Kidney (tissue), 13 donors: ENCODE measurements at regions not wholly inside any gene's neighbourhood (a gene's known extent, or its start where the extent isn't known, plus 50 kb on each side); places are given as distances from the start of the nearest gene placed in this dataset.

Experiments
- DNase-seq, 5 donors: peaks; one replicate each; pipeline ENCODE4 v3.0.0-alpha.2; 2013 to 2020
- FAIRE-seq: peaks from 2 replicates; lab custom pipeline; 2012; peaks lifted over from hg19 to GRCh38; lab: Jason Lieb, UNC
- H3K27ac ChIP-seq, 2 donors: one replicate each; pipeline ENCODE4 v1.7.0; 2013; ENCODE audit warnings: low read depth in 2 of 2, low read length in 2 of 2, inconsistent platforms in 1 of 2
- H3K27me3 ChIP-seq: one replicate; pipeline ENCODE4 v1.7.1; 2013; ENCODE audit warnings: low read length, inconsistent platforms; ENCODE audit not compliant: control insufficient read depth, insufficient read depth
- H3K36me3 ChIP-seq, 3 donors: one replicate each; pipeline versions ENCODE4 v1.7.0 to v1.7.1; 2013; ENCODE audit warnings: low read length in 3 of 3, control low read depth in 1 of 3, inconsistent platforms in 1 of 3; ENCODE audit not compliant: insufficient read depth in 3 of 3, control insufficient read depth in 2 of 3
- H3K4me1 ChIP-seq, 3 donors: one replicate each; pipeline versions ENCODE4 v1.7.0 to v1.7.1; 2013; ENCODE audit warnings: low read length in 3 of 3, inconsistent platforms in 1 of 3, low read depth in 1 of 3; ENCODE audit not compliant: control insufficient read depth in 2 of 3, insufficient read depth in 2 of 3
- H3K4me3 ChIP-seq, 3 donors: one replicate each; pipeline versions ENCODE4 v1.7.0 to v1.8.1; 2013; ENCODE audit warnings: low read length in 3 of 3, control low read depth in 1 of 3, inconsistent platforms in 1 of 3
- H3K9ac ChIP-seq, 3 donors: one replicate each; pipeline versions ENCODE4 v1.7.0 to v1.7.1; 2013; ENCODE audit warnings: low read length in 3 of 3, control low read depth in 1 of 3, inconsistent platforms in 1 of 3
- H3K9me3 ChIP-seq, 3 donors: one replicate each; pipeline versions ENCODE4 v1.7.0 to v1.7.1; 2013; ENCODE audit warnings: low read length in 3 of 3, control low read depth in 1 of 3, inconsistent platforms in 1 of 3; ENCODE audit not compliant: control insufficient read depth in 2 of 3, insufficient read depth in 1 of 3
- intact Hi-C: fragments of 100-400 bp; cut with DNase I; formaldehyde crosslinking; loops from one replicate; pipeline ENCODE4 v1.11.1; 2022
- TF ChIP-seq, protein P1 (sequence below): IDR thresholded peaks from 3 replicates; pipeline ENCODE4 v1.5.1; 2012; ENCODE audit warnings: mild to moderate bottlenecking, moderate library complexity, borderline replicate concordance; ENCODE audit not compliant: insufficient read depth; ENCODE audit errors: extremely low read depth
- donor health status: control.
- donor health status: control.
- donor health status: control.
- donor health status: control.
- donor health status: control.
- donor health status: DM: yes; HTN: yes; CAD: no.
- donor health status: Normal renal cell carcinoma (clear cell type).

DNA sequence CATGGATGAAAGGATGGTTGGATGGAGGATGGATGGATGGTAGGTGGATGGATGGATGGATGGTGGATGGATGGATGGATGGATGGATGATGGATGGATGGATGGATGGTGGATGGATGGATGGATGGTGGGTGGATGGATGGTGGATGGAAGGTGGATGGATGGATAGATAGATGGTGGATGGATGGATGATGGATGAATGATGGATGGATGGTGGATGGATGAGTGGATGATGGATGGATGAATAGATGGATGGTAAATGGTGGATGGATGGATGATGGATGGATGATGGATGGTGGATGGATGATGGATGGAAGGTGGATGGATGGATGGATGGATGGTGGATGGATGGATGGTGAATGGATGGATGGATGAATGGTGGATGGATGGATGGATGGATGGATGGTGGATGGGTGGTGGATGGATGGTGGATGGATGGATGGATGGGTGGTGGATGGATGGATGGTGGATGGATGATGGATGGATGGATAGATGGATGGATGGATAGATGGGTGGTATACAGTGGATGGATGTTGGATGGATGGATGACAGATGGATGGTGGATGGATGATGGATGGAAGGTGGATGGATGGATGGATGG, 350.8 kb downstream of the BRD1 start:
- TF ChIP-seq, protein P1, sequence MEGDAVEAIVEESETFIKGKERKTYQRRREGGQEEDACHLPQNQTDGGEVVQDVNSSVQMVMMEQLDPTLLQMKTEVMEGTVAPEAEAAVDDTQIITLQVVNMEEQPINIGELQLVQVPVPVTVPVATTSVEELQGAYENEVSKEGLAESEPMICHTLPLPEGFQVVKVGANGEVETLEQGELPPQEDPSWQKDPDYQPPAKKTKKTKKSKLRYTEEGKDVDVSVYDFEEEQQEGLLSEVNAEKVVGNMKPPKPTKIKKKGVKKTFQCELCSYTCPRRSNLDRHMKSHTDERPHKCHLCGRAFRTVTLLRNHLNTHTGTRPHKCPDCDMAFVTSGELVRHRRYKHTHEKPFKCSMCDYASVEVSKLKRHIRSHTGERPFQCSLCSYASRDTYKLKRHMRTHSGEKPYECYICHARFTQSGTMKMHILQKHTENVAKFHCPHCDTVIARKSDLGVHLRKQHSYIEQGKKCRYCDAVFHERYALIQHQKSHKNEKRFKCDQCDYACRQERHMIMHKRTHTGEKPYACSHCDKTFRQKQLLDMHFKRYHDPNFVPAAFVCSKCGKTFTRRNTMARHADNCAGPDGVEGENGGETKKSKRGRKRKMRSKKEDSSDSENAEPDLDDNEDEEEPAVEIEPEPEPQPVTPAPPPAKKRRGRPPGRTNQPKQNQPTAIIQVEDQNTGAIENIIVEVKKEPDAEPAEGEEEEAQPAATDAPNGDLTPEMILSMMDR, result no peak
- intact Hi-C loops, result no loop called here
- Histone ChIP-seq H3K9ac (no peak overlapping the region), H3K27me3 (no peaks in the 10 kb centered on the region), H3K4me3 (no peak overlapping the region), H3K27ac (no peak overlapping the region), H3K36me3 (no peaks in the 10 kb centered on the region), H3K4me1 (no peaks in the 10 kb centered on the region), H3K9me3 (no peaks in the 10 kb centered on the region)
- FAIRE-seq (no peak), DNase-seq (no peak)

DNA sequence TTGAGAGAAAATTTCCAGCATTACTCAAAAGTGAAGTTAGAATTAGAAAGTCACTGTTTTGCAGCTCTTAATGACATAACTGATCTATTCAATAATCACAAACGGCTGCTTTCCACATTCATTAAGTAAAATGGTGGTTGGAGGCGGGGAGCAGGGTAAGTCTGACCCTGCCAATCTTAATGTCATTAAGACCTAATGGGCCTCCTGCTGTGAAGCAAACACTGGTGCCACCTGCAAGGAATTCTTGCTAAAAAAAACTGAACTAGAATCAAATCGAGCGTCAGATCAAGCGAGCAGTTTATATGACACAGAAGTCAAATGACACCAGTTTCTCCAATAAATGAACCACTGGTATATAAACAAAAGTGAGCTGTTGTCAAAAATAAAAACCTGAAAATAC, 351.5 kb downstream of the BRD1 start:
- no peaks in the 10 kb centered on the region for H3K27me3 ChIP-seq
- no peaks in the 10 kb centered on the region for H3K9me3 ChIP-seq
- no peaks in the 10 kb centered on the region for H3K36me3 ChIP-seq
- H3K4me1 ChIP-seq, result no peaks in the 10 kb centered on the region
- DNase-seq (no peak), FAIRE-seq (no peak)
- intact Hi-C loops, result no loop called here
- no peak overlapping the region for H3K9ac ChIP-seq
- H3K27ac ChIP-seq, result no peak overlapping the region
- TF ChIP-seq, protein P1, result no peak
- H3K4me3 ChIP-seq, result no peak overlapping the region

- no peak overlapping the region for H3K9ac ChIP-seq
- H3K4me3 ChIP-seq, result no peak overlapping the region
- H3K27ac ChIP-seq, result no peak overlapping the region
- H3K36me3 ChIP-seq, result no peaks in the 10 kb centered on the region
- DNase-seq, result no peak
- H3K27me3 ChIP-seq, result no peaks in the 10 kb centered on the region
- TF ChIP-seq, protein P1, result no peak
- H3K9me3 ChIP-seq, result no peaks in the 10 kb centered on the region
- no peak for FAIRE-seq
- no peaks in the 10 kb centered on the region for H3K4me1 ChIP-seq
- intact Hi-C loops, result no loop called here
Measured at GRCh38 chr22:49475253-49475652, 352.4 kb downstream of the BRD1 start.

- Histone ChIP-seq H3K36me3 (no peaks in the 10 kb centered on the region), H3K27ac (no peak overlapping the region), H3K4me3 (no peak overlapping the region), H3K27me3 (no peaks in the 10 kb centered on the region), H3K9ac (no peak overlapping the region), H3K4me1 (no peaks in the 10 kb centered on the region), H3K9me3 (no peaks in the 10 kb centered on the region)
- intact Hi-C loops, result no loop called here
- peak in 2 of 5 donors; percentile 24 to 48 for DNase-seq
- no peak for FAIRE-seq
- TF ChIP-seq, protein P1, result no peak
Measured at GRCh38 chr22:49473286-49473685, 354.4 kb downstream of the BRD1 start.
